ENCODE measurements at regions not wholly inside any gene's neighbourhood (a gene's known extent, or its start where the extent isn't known, plus 50 kb on each side); places are given as distances from the start of the nearest gene placed in this dataset.

- no peaks in the 10 kb centered on the region for H3K79me2 ChIP-seq (ENCODE audit: control insufficient read depth, insufficient read depth, low read length)
- H3K4me2 ChIP-seq (ENCODE audit: insufficient read depth, low read length) = no peak overlapping the region
- H3K4me1 ChIP-seq (ENCODE audit: control insufficient read depth, extremely low read depth, insufficient read depth, low read length) = peaks cover 2% of the 10 kb centered on the region
- no peaks in the 10 kb centered on the region for H3K27me3 ChIP-seq (ENCODE audit: control insufficient read depth in 2 of 2, insufficient read depth in 2 of 2, low read length in 2 of 2)
- FAIRE-seq (no peak), DNase-seq (ENCODE audit: low read depth, low spot score) (no peak)
- no peaks in the 10 kb centered on the region for H3K36me3 ChIP-seq (ENCODE audit: control insufficient read depth in 2 of 2, extremely low read depth in 1 of 2, insufficient read depth in 2 of 2, low read length in 2 of 2)
- H2AFZ ChIP-seq (ENCODE audit: low read depth, low read length) = peak overlapping the region; percentile 64
- no peak overlapping the region for H3K9ac ChIP-seq (replicated peaks; ENCODE audit: extremely low read depth, insufficient read depth, low read length)
- H3K9me3 ChIP-seq (replicated peaks; ENCODE audit: control insufficient read depth, insufficient read depth, low read length) = no peaks in the 10 kb centered on the region
- POLR2A ChIA-PET = interaction anchor here (0.8 kb wide), 1 partner anchor 8 kb away, joined by 3 read pairs; no protein-coding TSS in a partner anchor
- intact Hi-C loops (cut with micrococcal nuclease) (no loop called here), dilution Hi-C loops (cut with MboI; ENCODE audit: extremely low pct_ligation_motif_present, low sequenced_read_pairs) (no loop called here)
- no peaks in the 10 kb centered on the region for H4K20me1 ChIP-seq (replicated peaks; ENCODE audit: control insufficient read depth, extremely low read depth, insufficient read depth, low read length)
- H3K27ac ChIP-seq (ENCODE audit: insufficient read depth, low read depth, low read length) = no peak overlapping the region
- no TSS peak for BruUV-seq (replicated peaks)
- no peak overlapping the region for H3K4me3 ChIP-seq (replicated peaks in 1 of 3; ENCODE audit: insufficient read depth in 1 of 3, low read depth in 1 of 3, low read length in 3 of 3)
- H3K9me1 ChIP-seq (replicated peaks; ENCODE audit: control insufficient read depth, extremely low read depth, insufficient read depth, low read length) = no peaks in the 10 kb centered on the region
- CTCF ChIA-PET = interaction anchor here (1.2 kb wide), 1 partner anchor 14 kb away, joined by 3 read pairs; no protein-coding TSS in a partner anchor
- no peak for TF ChIP-seq CTCF (IDR thresholded peaks at IDR 0.05; ENCODE audit: extremely low read depth in 1 of 2, insufficient read depth in 1 of 2, low read depth in 1 of 2, low read length in 2 of 2)
- TF ChIP-seq MYC (IDR thresholded peaks at IDR 0.05; ENCODE audit: low read depth, low read length) = no peak
- no peak for TF ChIP-seq JUN (IDR thresholded peaks at IDR 0.05; ENCODE audit: borderline replicate concordance, insufficient read depth, insufficient read length, low read depth)
- no peak for TF ChIP-seq POLR2AphosphoS5 (IDR thresholded peaks at IDR 0.05; ENCODE audit: insufficient read depth, low read depth, low read length)
- TF ChIP-seq GATA2 (IDR thresholded peaks at IDR 0.05; ENCODE audit: insufficient read depth, insufficient read length, low read depth, low read length) = no peak
- no peak for TF ChIP-seq POLR2A (IDR thresholded peaks at IDR 0.05; ENCODE audit: low read depth, low read length)
- no peak for TF ChIP-seq MAX (IDR thresholded peaks at IDR 0.05; ENCODE audit: insufficient read depth, insufficient read length)
- no peak for TF ChIP-seq FOS (IDR thresholded peaks at IDR 0.05; ENCODE audit: borderline replicate concordance, insufficient read depth, low read length)
- no peak for TF ChIP-seq EZH2 (IDR thresholded peaks at IDR 0.05; ENCODE audit: borderline replicate concordance, low read depth, low read length, severe bottlenecking)
These were observed 302.6 kb downstream of the ENC1 start for GRCh38 chr5:74337984-74338310.

All from endothelial cell of umbilical vein (primary cell).